DMS79 treated with DMSO at 0.1 percent for 48 hours (cell line): ENCODE measurements at regions not wholly inside any gene's neighbourhood (a gene's known extent, or its start where the extent isn't known, plus 50 kb on each side); places are given as distances from the start of the nearest gene placed in this dataset.
"Not testable (repeated sequence)": the region's sequence is repeated elsewhere in the genome, so short reads cannot be mapped to it uniquely, and the experiment has no call there.

Experiments used
- DNase-seq: peaks from one replicate; lab custom pipeline; 2025; lab: John Stamatoyannopoulos, UW

DNA sequence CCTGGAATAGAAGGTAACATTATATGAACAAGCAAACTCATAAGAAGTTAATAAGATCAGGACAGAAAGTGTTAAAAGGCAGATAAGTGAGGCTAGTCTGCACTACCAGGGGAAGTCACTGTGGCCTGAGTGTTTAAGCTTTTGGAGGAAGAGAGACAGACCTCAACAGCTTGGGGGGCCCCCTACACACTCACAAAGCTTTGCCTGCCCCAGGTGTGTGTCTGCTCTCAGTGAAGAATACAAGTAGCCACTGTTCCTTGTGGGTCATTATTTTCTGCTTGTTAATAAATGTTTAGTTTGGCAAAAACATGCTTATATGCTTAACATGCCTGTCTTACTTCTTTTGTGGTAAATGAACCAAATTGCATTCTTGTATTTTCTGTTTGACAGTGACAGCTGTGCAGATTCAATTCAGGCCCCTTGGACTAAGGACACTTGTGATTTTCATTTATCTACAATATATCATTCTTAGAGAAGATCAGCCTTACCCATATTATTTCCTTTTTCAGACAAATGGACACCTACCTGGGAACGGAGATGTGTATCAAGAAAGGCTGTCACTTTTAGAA lies 50.7 kb upstream of the C12orf71 start:
- no peak for DNase-seq

DNA sequence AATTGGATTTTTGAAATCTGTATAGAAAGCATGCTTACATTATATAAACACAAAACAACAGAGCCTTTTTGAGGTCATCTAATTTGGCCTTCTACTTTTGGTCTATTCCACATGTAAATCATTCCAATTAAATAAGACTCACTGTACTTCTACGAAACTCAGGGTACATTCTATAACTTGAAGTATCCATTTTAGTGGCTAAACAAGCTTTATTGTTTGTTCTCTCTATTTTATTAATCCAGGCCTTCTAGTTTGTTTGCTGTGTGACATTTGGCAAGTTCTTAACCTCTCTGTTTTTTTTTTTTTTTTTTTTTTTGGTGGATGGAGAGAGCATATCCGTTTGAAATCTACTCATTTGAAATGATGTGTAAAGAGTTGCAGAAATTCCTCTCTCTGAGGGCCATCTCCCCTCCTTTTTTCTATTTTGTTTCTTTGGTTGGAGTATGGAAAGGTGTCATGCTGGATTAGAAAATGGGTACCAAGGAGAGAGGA lies 58.1 kb upstream of the C12orf71 start:
- no peak for DNase-seq

DNA sequence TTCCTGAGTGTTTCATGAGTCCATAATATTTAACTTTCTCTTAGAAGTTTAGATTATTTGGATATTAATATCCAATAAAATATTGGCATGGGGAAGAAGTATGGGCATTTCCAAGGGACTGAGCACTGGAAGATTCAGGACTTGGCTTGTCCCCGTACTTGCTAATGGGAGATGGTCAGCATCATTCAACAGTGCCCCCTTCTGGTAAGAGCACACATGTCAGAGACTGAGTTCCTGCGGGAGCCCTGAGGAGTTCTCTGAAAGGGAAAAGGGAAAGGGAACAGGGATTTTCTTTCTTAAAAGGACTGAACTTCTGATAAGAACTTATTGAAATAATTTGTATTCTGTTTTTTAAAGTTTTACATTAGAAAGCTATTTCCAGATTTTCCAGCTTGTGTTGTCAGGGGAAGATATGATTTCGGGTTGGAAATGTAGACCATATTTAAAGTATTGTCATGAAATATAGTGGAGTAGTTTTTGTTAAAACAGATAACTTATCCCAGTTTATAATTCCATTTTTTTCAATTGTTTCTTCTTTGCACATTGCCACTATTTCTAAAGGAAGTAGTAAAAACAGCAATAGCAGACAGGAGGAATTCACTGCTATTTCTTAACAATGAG lies 59.8 kb upstream of the C12orf71 start:
- DNase-seq: peak; percentile 50

DNA sequence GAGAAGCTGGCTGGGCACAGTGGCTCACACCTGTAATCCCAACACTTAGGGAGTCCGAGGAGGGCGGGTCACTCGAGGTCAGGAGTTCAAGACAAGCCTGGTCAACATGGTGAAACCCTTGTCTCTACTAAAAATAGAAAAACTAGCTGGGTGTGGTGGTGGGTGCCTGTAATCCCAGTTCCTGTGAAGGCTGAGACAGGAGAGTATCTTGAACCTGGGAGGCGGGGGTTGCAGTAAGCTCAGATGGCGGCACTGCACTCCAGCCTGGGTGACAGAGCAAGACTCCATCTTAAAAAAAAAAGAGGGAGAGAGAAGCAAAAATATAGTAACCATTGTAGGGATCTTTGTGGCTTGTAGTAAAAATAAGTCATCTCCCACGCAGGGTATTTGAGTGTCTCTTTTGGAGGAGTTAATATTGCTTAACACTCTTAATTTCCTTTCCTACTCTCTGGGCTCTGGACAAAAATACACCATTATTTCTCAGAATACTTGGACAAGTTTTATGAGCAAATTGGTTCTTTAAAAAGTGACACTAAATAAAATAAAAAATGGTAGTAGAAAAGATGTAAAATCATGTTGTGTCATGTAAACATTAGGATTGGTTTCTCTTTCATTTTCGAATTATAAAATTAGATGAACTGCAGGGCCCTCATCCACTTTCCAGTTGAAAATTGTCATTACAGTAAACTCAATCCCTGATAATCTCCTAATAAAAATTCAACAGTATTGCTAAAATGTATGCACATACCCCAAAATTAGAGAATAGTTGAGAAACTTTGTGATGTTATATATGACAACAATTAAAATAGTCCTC lies 61.1 kb upstream of the C12orf71 start:
- no peak for DNase-seq

DNA sequence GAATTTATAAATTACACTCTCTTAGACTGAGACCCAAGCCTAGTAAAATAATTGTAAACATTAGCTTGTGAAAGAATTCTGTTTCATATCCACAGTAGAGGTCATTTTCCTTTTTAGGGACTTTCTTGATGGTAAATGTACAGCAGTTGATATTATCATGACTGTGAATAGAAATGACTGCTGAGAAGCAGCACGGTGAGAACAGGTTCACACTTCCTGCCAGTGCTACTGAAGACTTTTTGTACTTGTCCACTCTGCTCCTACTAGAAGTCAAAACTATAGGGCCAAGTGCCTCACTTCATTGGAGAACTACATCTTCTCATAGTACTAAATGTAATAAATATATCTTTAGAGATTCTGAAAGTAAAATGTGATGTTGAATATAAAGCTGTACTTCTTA lies 63.3 kb upstream of the C12orf71 start:
- DNase-seq: not testable (repeated sequence)

DNA sequence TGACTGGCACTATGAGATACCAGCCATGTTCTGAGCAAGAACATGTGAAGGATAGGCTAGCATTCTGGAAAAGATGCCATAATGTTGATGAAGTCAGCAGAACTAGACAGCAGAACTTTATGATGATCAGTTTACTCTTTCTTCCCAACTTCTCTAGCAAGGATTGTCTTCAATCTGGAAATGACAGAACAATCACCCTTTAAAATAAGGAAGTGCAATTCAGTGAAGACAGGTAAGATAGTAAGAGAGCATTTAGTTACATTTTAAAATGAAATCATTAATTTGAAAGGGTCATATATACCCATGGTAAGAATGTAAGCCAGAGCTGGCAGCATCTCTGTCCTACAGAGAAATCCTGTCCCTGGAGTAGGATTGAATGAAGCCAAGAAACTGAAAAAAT lies 66.0 kb upstream of the C12orf71 start:
- no peak for DNase-seq

DNA sequence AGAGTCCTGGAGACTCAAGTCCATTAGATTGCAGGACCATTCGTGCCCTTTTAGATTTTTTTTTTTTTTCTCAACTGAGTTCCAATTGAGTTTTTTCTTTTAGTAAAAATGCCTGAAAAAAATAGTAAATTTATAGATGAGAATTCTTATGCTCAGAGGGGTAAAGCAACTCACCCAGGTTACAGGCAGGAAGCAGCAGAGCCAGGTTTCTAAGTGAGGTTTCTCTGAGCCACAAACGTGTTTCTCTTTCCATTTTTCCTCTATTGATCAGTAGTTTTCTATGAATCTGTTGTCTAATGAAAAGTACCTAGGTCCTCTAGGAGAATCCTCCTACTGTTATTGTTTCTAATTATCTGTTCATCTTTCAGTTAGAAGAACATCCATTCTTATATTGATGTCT lies 66.4 kb upstream of the C12orf71 start:
- no peak for DNase-seq

DNA sequence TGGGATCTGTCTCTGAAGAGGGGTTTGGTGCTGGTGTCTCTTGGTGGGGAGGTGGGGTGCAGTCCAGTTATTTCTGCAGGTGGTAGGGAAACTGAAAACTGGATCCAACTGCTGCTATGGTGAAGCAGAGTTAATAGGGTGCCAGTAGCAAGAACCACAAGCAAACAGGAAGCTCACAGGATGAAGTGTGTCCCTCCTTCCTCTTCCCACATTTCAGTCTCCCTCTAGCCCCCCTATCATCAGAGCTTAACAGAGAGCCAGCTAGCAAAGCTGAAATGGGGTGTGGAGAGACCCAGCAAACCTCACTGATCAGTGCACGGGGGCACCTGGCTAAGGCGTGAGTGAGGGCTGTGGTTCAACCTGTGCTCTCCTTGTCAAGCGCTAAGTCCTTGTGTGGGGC lies 69.1 kb upstream of the C12orf71 start:
- DNase-seq: no peak

DNA sequence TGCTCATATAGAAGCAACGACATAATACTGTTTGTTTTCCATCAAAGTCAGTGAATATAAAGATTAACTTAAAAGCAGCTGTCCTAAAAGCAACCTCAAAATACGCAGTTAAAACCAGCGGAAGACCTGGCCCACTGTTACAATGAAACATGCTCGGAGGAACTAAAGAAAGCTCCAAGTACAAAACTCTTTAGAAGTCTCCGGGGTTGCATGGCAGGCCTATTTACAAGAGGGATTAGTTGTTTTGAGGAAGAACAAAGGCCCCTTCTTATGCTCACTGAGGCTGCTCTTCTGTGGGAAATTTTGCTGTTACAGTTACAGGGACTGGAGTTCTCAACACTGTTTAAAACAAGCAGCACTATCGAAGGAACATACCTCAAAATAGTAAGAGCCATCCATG lies 75.9 kb upstream of the C12orf71 start:
- DNase-seq: no peak

DNA sequence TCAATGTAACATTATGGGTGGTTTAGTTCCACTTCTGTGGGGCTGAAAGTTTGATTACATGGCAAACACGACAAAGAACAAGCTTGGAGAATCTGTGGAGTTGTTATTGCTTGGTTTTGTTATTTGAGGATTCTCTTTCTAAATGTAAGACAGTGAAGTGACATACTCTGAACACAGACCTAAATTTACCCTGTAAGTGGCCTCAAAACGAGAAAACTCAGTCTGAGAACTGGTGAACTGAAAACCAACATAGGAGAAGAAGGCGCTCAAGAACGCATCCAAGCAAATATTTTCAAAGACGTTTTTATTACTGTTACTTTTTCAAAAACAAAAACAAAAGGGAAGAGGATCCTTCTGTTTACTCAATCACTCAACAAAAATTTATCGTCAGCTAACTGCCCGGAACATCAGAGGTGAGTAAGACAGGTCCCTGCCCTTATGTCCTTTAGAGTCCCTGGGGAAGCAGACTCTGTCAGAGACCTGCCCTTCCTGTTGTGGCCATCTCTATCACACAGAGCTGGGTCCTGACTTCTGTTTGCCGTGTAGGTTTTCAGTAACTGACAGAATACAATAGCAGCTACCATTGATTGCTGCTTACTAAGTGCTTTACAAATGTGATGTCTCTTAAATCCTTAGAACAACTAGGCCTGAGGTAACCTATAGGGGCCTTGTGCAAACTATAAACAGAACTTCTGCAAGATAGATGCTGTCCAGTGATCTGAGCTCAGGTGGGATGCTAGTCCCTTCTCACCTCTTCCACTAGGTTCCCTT lies 79.3 kb upstream of the C12orf71 start:
- no peak for DNase-seq

DNA sequence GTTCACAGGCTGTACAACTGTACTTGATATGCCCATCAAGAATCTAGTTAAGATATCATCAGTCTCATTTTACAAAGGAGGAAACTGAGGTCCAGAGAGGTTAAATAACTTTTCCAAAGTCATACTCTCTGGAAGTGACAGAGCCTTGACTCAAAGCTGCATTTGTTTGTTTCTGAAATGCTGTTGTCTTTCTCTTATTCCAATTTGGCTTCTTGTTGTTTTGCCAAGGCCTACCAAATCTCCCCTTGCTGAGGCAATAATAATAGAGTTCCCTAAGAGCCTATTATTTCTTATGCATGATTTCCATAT lies 79.8 kb upstream of the C12orf71 start:
- DNase-seq: no peak

DNA sequence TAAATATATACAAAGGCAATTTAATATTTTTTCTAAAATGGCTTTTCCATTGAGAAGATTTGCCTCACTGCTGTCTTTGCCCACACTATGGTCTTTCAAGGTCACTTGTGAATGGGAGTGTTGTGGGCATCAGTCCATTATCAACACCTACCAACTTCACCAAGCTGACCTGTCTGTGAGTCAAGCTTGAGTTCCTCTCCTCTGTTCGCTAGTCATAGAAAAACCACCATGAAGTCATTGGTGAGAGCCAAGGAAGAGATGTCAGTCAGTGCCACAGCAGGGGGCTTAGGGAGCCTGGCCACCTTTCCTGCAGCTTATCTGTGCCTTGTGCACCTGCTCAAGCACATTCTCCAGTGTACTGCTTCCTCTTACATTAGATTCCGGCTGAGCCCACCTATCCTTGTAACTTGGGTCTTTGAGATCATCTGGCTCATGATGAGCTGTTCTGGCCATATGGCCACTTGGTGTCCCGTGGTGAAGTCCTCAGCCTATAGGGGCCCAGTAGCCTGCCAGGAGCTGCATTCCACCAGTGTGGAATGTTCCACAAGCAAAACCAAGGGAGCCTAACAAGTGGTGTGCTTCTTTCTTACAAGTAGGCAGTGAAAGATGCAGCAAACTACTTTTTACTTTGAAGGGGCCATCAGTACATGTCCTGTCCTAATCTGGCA lies 80.8 kb upstream of the C12orf71 start:
- DNase-seq: no peak

DNA sequence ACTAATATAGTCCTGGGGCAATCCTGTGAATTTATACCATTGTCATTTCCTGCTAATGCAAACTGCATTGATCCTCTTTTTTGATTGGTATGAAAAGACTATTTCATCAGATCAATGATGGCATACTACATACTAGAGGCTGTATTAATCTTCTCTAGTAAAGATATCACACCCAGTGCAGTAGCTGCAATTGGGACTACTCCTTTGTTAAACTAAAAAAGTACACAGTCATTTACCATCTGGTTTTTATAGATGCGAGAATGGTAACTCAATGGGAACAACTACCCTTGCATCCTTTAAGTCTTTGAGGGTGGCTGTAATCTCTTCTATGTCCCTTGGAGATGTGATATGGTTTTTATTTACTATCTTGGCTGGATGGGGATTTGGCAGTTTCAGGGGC lies 80.2 kb upstream of the STK38L start:
- no peak for DNase-seq

DNA sequence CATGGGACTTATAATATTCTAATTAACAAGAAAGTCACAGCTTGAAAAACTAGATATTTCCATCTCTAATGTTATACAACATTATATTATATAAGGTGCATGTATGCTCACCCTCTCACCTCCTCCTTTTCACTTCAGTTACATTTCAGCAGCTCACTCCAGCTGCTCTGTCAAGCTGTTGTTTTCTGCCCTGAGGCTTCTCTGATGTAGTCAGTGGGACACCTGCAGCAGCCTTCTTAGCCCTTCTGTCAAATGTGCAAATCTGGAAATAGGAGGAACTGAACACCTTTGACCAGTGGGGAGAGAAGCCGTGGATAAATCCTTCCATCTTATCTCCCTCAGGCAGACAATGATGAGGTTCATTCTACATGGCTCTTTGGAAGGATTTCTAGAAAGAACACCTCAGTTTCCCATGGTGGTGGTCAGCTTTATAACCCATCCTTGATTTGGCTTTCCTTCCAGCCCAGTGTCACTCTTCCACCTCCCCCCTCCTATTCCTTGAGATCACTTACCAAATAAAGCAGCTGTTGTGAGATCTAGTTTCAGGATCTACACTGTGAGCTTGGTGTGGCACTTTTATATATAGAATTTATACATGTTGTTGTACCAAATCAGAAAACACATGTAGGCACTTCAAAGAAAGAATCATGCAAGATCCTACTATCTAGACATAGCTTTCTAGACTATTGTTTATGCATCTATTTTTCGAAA lies 79.6 kb upstream of the STK38L start:
- DNase-seq: no peak

DNA sequence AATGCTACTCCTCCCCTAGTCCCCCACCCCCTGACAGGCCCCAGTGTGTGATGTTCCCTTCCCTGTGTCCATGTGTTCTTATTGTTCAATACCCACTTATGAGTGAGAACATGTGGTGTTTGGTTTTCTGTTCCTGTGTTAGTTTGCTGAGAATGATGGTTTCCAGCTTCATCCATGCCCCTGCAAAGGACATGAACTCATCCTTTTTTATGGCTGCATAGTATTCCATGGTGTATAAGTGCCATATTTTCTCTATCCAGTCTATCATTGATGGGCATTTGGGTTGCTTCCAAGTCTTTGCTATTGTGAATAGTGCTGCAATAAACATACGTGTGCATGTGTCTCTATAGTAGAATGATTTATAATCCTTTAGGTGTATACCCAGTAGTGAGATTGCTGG lies 78.1 kb upstream of the STK38L start:
- not testable (repeated sequence) for DNase-seq

DNA sequence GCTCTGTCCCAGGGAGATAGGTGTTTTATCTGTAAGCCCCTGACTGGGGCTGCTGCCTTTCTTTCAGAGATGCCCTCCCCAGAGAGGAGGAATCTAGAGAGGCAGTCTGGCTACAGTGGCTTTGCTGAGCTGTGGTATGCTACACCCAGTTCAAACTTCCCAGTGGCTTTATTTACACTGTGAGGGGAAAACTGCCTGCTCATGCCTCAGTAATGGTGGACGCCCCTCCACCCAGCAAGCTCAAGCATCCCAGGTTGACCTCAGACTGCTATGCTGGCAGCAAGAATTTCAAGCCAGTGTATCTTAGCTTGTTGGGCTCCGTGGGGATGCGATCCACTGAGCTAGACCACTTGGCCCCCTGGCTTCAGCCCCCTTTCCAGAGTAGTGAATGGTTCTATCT lies 72.6 kb upstream of the STK38L start:
- DNase-seq: not testable (repeated sequence)

DNA sequence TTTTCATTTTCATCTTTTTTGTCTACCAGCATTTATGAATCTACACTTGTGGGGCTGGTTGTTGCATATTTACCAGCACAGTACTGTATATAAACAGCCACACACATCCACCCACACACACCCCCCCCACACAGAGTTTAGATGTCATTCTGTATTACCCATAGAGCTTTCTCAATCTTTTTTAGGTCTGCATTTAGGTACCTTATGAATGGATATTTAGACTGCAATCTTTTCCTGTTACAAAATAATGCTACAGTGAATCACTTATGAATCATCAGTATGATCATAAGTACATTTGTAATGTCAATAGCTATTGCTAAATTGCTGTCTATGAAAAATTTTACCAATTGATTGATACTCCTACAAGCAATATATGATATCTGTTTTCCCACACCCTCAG lies 67.3 kb upstream of the STK38L start:
- DNase-seq: no peak

DNA sequence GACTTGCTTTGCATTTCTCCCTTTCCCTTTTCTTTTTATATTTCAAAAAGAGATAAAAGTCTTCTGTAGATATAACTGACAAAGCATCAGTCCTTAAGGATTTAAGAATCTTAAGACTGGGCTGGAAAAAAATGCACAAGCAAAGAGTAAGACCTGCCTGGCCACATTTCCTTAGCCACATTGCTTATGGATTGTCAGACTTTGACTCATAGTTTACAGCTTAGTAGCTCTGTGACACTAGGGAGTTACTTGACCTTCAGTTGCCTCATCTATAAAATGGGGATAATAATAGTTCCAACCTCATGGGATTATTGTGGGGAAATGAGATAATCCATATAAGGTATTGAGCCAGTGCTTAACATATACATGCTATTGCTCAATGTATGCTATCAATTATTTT lies 66.4 kb upstream of the STK38L start:
- DNase-seq: no peak

DNA sequence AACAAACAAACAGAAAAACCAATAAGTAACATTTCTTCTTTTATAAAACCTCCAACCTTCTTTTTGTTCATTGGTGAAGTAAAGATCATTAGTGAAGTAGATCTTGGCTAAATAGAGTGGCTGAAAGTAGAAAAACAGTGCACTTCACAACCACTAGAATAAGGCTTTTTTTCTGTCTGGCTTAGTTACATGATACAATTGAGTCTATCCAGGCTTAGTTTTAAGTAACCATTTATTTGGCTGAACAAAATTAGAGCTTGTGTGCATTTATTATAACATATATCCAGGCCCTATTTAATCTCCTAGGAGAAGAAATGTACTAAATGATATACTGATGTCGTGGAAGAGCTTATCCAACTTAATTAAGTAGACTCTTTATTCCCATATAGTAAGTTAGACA lies 65.8 kb upstream of the STK38L start:
- DNase-seq: no peak

DNA sequence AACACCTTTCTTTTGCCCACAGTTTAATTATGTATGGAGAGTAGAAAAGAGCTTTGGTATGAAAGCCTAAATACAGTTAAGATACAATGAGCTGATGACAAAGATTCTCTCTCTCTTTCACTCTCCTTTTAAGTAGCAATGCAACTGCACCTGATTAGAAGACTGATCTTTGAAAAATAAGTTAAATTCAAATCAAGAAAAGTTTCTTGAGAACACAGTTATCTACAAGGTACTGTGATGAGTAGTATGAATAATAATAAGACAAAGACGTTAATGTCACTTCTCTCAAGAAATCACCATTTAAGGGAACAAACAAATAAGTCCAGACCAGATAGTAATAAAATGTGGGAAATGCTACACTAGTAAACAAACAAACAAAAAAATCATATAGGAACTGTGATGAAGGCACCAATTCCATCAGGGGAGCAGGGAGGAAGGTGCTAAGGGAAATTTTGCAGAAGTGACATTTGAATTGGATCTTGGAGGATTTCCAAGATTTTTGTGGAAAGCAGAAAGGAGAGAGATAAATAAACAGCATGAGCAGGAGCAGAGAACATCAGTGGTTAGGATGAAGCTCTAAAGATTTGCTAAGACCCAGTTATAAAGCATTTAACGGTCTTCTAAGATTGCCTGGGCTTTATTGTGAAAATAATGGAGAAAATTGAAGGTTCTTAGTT lies 65.2 kb upstream of the STK38L start:
- DNase-seq: no peak
